GM12891 (cell line): ENCODE measurements at regions not wholly inside any gene's neighbourhood (a gene's known extent, or its start where the extent isn't known, plus 50 kb on each side); places are given as distances from the start of the nearest gene placed in this dataset.

Source experiments
- POLR2A ChIP-seq: IDR thresholded peaks from 2 replicates; pipeline ENCODE4 v1.6.1; 2011; ENCODE audit warnings: low read depth, low read length, control low read depth
- POLR2AphosphoS5 ChIP-seq: IDR thresholded peaks from 2 replicates; pipeline ENCODE4 v1.6.1; 2011; ENCODE audit warnings: low read depth, low read length, control low read depth
- TAF1 ChIP-seq: IDR thresholded peaks from 2 replicates; pipeline ENCODE4 v1.6.1; 2011; ENCODE audit warnings: low read depth, low read length, control low read depth

DNA sequence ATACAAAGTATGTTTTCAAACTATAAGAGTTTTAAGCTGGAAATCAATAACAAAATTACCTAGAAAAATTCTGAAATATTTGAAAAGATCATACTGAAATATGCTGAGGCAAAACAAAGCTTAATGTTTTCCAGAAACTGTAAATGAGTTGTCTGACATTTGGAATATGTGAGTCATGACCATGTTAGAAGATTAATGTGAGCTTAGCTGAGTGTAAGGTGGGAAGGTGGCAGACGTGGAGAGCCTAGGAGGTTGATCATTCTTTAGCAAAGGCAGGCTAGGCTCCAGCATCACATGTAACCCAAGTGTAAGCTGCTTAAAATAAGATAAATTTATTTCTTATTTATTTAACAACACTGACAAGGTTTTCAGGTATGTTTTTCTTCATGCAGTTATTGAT lies 2086.1 kb upstream of the PCDH20 start:
- TF ChIP-seq POLR2A (no peak), POLR2AphosphoS5 (no peak), TAF1 (no peak)
